HepG2 (cell line): ENCODE measurements at regions not wholly inside any gene's neighbourhood (a gene's known extent, or its start where the extent isn't known, plus 50 kb on each side); places are given as distances from the start of the nearest gene placed in this dataset.

Source experiments
- ATAC-seq: fragments of 200-7000 bp; cut with Tn5 transposase; 3 replicates; pipeline ENCODE4 v1.9.1; 2020; ENCODE audit warnings: mild to moderate bottlenecking, moderate library complexity
- BruUV-seq: library from RNA; stranded (reverse); fragments of 400-500 nt; replicated peaks from 2 replicates; lab custom pipeline; 2021; lab: Mats Ljungman, UMichigan
- CTCF ChIA-PET: fragments of 300-600 bp; formaldehyde crosslinking; extraction: SDS; loops from one replicate; lab custom pipeline; 2021; ENCODE audit warnings: low total read pairs, inconsistent platforms, low intra/inter-chr PET ratio; lab: Yijun Ruan, JAX
- POLR2A ChIA-PET: fragments of 350-600 bp; sonication (Branson Sonifier 250); formaldehyde crosslinking; loops from one replicate; lab custom pipeline; 2020; ENCODE audit warnings: antibody characterized with exemption, inconsistent platforms; lab: Yijun Ruan, JAX
- DNase-seq: peaks from one replicate; pipeline ENCODE4 v3.0.0-alpha.2; 2015; ENCODE audit warnings: low spot score
- FAIRE-seq: peaks from 3 replicates; lab custom pipeline; 2011; peaks lifted over from hg19 to GRCh38; lab: Jason Lieb, UNC
- H2AFZ ChIP-seq: one replicate; pipeline ENCODE4 v1.6.1; 2011; ENCODE audit warnings: low read length, inconsistent platforms
- H3K27ac ChIP-seq: fragments of 300-600 bp; 3 replicates; pipeline ENCODE4 v1.8.0; 2011; ENCODE audit warnings: mixed run types, mild to moderate bottlenecking, mixed read lengths, low read length, inconsistent platforms; ENCODE audit not compliant: insufficient read depth; ENCODE audit errors: extremely low read length
- H3K27me3 ChIP-seq, 2 experiments: fragments of 200-600 bp in 1 of 2; 2 replicates in 1 of 2; 3 replicates in 1 of 2; pipeline versions ENCODE4 v1.6.0 to v1.8.0; 2011; ENCODE audit warnings: low read length in 2 of 2, mild to moderate bottlenecking in 2 of 2, moderate library complexity in 2 of 2, inconsistent platforms in 1 of 2; ENCODE audit not compliant: insufficient read depth in 2 of 2, control insufficient read depth in 1 of 2
- H3K36me3 ChIP-seq, 2 experiments: fragments of 200-600 bp in 1 of 2; replicated peaks in 1 of 2; 2 replicates in 1 of 2; 3 replicates in 1 of 2; pipeline versions ENCODE4 v1.5.1 to v1.8.0; 2011; ENCODE audit warnings: low read length in 2 of 2, inconsistent platforms in 1 of 2; ENCODE audit not compliant: insufficient read depth in 2 of 2, control insufficient read depth in 1 of 2
- H3K4me1 ChIP-seq: 2 replicates; pipeline ENCODE4 v1.5.1; 2012; ENCODE audit warnings: low read length, inconsistent platforms; ENCODE audit not compliant: insufficient read depth
- H3K4me2 ChIP-seq: 2 replicates; pipeline ENCODE4 v1.6.0; 2011; ENCODE audit warnings: low read depth, low read length, inconsistent platforms
- H3K4me3 ChIP-seq, 3 experiments: fragments of 200-600 bp in 1 of 3; sonication (generic), shearing (Covaris generic) in 1 of 3; replicated peaks in 1 of 3; 2 replicates each; pipeline ENCODE4 v1.5.1; 2011 to 2016; ENCODE audit warnings: low read length in 3 of 3, inconsistent platforms in 2 of 3, low read depth in 2 of 3, mild to moderate bottlenecking in 2 of 3, control low read depth in 1 of 3, mixed read lengths in 1 of 3; ENCODE audit not compliant: insufficient read depth in 1 of 3
- H3K79me2 ChIP-seq: one replicate; pipeline ENCODE4 v1.6.1; 2011; ENCODE audit warnings: low read length, inconsistent platforms; ENCODE audit not compliant: insufficient read depth
- H3K9ac ChIP-seq: 2 replicates; pipeline ENCODE4 v1.6.0; 2011; ENCODE audit warnings: mild to moderate bottlenecking, low read depth, low read length, inconsistent platforms; ENCODE audit not compliant: insufficient read depth
- H3K9me3 ChIP-seq: 2 replicates; pipeline ENCODE4 v1.5.1; 2012; ENCODE audit warnings: mild to moderate bottlenecking, low read length
- H4K20me1 ChIP-seq: 2 replicates; pipeline ENCODE4 v1.6.0; 2011; ENCODE audit warnings: inconsistent platforms, mild to moderate bottlenecking, low read length, moderate library complexity; ENCODE audit not compliant: insufficient read depth
- ARNT2 ChIP-seq: sonication (generic); formaldehyde crosslinking; IDR thresholded peaks from 2 replicates; pipeline ENCODE4 v1.8.0; 2022; ENCODE audit warnings: mild to moderate bottlenecking, low read depth, missing genetic modification reagents, moderate library complexity
- CBX5 ChIP-seq: sonication (generic); formaldehyde crosslinking; IDR thresholded peaks from 2 replicates; pipeline ENCODE4 v1.4.0; 2020; ENCODE audit warnings: missing genetic modification reagents, borderline replicate concordance
- CC2D1A ChIP-seq: sonication (generic); formaldehyde crosslinking; IDR thresholded peaks from 2 replicates; pipeline ENCODE4 v1.8.1; 2023; ENCODE audit warnings: mild to moderate bottlenecking, missing genetic modification reagents
- CCDC6 ChIP-seq: sonication (generic); formaldehyde crosslinking; IDR thresholded peaks from 2 replicates; pipeline ENCODE4 v1.8.1; 2022; ENCODE audit warnings: mild to moderate bottlenecking, missing genetic modification reagents, moderate library complexity
- CREB3 ChIP-seq: sonication (generic); formaldehyde crosslinking; IDR thresholded peaks from 2 replicates; pipeline ENCODE4 v1.5.0; 2020; ENCODE audit warnings: missing genetic modification reagents
- FOSL1 ChIP-seq: sonication (generic); formaldehyde crosslinking; IDR thresholded peaks from 2 replicates; pipeline ENCODE4 v1.9.0; 2021; ENCODE audit warnings: missing genetic modification reagents, borderline replicate concordance
- IRF1 ChIP-seq: sonication (generic); formaldehyde crosslinking; IDR thresholded peaks from 2 replicates; pipeline ENCODE4 v1.4.0; 2020; ENCODE audit warnings: low read depth, mild to moderate bottlenecking, missing genetic modification reagents
- MTA3 ChIP-seq: sonication (generic); formaldehyde crosslinking; IDR thresholded peaks from 2 replicates; pipeline ENCODE4 v1.4.0; 2020; ENCODE audit warnings: missing genetic modification reagents
- NFIB ChIP-seq: sonication (generic); formaldehyde crosslinking; IDR thresholded peaks from 2 replicates; pipeline ENCODE4 v1.9.0; 2021; ENCODE audit warnings: missing genetic modification reagents, mild to moderate bottlenecking, borderline replicate concordance
- SIX1 ChIP-seq: sonication (generic); formaldehyde crosslinking; IDR thresholded peaks from 2 replicates; pipeline ENCODE4 v1.4.0; 2020; ENCODE audit warnings: missing genetic modification reagents, borderline replicate concordance
- SPEN ChIP-seq: sonication (generic); formaldehyde crosslinking; IDR thresholded peaks from 2 replicates; pipeline ENCODE4 v1.5.1; 2020; ENCODE audit warnings: low read depth, mild to moderate bottlenecking, missing genetic modification reagents
- TRIM24 ChIP-seq: sonication (generic); formaldehyde crosslinking; IDR thresholded peaks from 2 replicates; pipeline ENCODE4 v1.8.0; 2022; ENCODE audit warnings: mild to moderate bottlenecking, missing genetic modification reagents
- XBP1 ChIP-seq: sonication (generic); formaldehyde crosslinking; IDR thresholded peaks from 2 replicates; pipeline ENCODE4 v1.5.0; 2020; ENCODE audit warnings: missing genetic modification reagents
- ZBTB33 ChIP-seq: sonication (generic); formaldehyde crosslinking; IDR thresholded peaks from 2 replicates; pipeline ENCODE4 v1.4.0; 2020; ENCODE audit warnings: missing genetic modification reagents
- ZBTB46 ChIP-seq: sonication (generic); formaldehyde crosslinking; IDR thresholded peaks from 2 replicates; pipeline ENCODE4 v1.4.0; 2020; ENCODE audit warnings: mild to moderate bottlenecking, missing genetic modification reagents, borderline replicate concordance
- ZBTB8A ChIP-seq: sonication (generic); formaldehyde crosslinking; IDR thresholded peaks from 2 replicates; pipeline ENCODE4 v1.4.0; 2020; ENCODE audit warnings: mild to moderate bottlenecking, low read depth, missing genetic modification reagents, borderline replicate concordance
- ZFAT ChIP-seq: sonication (generic); formaldehyde crosslinking; conservative IDR thresholded peaks from 2 replicates; pipeline ENCODE4 v1.8.1; 2023; ENCODE audit warnings: missing genetic modification reagents, inconsistent platforms
- ZNF205 ChIP-seq: IDR thresholded peaks from 2 replicates; pipeline ENCODE4 v1.6.1; 2018; ENCODE audit warnings: missing biosample characterization, missing genetic modification reagents
- ZNF549 ChIP-seq: sonication (generic); formaldehyde crosslinking; IDR thresholded peaks from 2 replicates; pipeline ENCODE4 v1.5.0; 2020; ENCODE audit warnings: missing genetic modification reagents
- WGBS: methylation state at CpG from one replicate; pipeline ENCODE4 v1.1.6; 2017; ENCODE audit warnings: low lambda C conversion rate; 5-methylcytosine and 5-hydroxymethylcytosine counted together
- in situ Hi-C: cut with HindIII; loops from 2 replicates; pipeline ENCODE4 v1.10.0; 2017; ENCODE audit warnings: low pct_unique_long_range_greater_than_20kb; ENCODE audit not compliant: extremely low pct_ligation_motif_present
- intact Hi-C: fragments of 100-400 bp; cut with micrococcal nuclease; formaldehyde crosslinking; loops from one replicate; pipeline ENCODE4 v1.10.0; 2022; ENCODE audit not compliant: unreplicated experiment

GRCh38 chr2:12094134-12094533, 347.7 kb downstream of the LPIN1 start (continued):
- TF ChIP-seq XBP1 (CRISPR knock-in tag) (no peak), MTA3 (CRISPR knock-in tag) (no peak), SIX1 (no peak), CCDC6 (CRISPR knock-in tag) (no peak), NFIB (no peak)

DNA sequence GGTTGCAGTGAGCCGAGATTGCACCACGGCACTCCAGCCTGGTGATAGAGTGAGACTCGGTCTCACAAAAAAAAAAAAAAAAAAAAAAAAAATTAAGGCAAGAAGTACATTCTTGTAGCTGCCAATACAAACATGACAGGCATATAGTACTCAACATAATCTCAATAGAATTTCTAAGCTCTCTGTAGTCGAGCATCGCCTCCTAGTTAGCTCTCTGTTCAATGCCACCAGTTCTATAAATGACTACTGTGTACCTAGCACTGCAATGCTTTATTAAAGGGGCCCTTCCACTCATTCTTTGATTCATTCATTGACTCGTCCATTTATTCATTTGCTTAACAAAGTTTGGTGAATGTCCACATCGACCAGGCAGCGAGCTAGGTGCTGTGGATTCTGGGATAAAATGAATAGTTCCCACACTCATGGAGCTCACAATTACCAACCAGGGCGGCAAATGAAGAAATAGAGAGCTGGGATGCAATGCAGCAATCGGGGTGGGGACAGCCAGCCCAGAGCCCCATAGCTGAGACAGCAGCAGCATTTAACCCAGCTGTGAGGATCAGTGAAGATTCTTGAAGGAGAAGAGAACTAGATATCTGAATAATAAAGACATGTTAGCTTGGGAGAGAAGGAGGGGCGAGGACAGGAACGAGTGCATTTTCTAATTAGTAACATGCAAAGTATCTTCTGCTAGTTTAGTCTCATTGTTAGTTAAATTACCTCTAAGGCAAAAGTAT, 349.8 kb downstream of the LPIN1 start:
- 13% methylated on average over 12 of the region's 12 CpGs for WGBS
- no TSS peak for BruUV-seq
- Histone ChIP-seq H2AFZ (no peak overlapping the region), H3K79me2 (no peaks in the 10 kb centered on the region), H3K4me3 (no peak overlapping the region)
- CTCF ChIA-PET = no interaction called here
- POLR2A ChIA-PET = interaction anchor here (0.6 kb wide), 1 partner anchor 86 kb away, joined by 3 read pairs; no protein-coding TSS in a partner anchor
- TF ChIP-seq CBX5 (CRISPR knock-in tag) = no peak
- TF ChIP-seq CC2D1A (CRISPR knock-in tag) = no peak
- no peak for TF ChIP-seq IRF1 (CRISPR knock-in tag)
- TF ChIP-seq ZBTB8A = no peak
- no peak for TF ChIP-seq CREB3 (CRISPR knock-in tag)
- no peak for TF ChIP-seq ZNF205 (CRISPR knock-in tag)
- no peak for TF ChIP-seq ZNF549
- no peak for TF ChIP-seq ZBTB33 (CRISPR knock-in tag)
- no peak for TF ChIP-seq FOSL1 (CRISPR knock-in tag)
- TF ChIP-seq ZFAT (CRISPR knock-in tag) = no peak
- no peak for TF ChIP-seq TRIM24 (CRISPR knock-in tag)
- TF ChIP-seq ARNT2 = no peak
- no peak for TF ChIP-seq ZBTB46
- no peak for TF ChIP-seq SPEN (CRISPR knock-in tag)
- TF ChIP-seq, all 625 proteins: peak for 0
- in situ Hi-C loops = no loop called here
- no peak for DNase-seq
- Histone ChIP-seq H3K27ac (no peak overlapping the region), H3K36me3 (no peaks in the 10 kb centered on the region), H4K20me1 (no peaks in the 10 kb centered on the region), H3K4me2 (no peak overlapping the region), H3K9ac (no peak overlapping the region), H3K27me3 (no peaks in the 10 kb centered on the region), H3K4me1 (no peaks in the 10 kb centered on the region), H3K9me3 (no peaks in the 10 kb centered on the region)
- ATAC-seq = no peak
- no peak for FAIRE-seq
- intact Hi-C loops = no loop called here
